ENCODE measurements at regions not wholly inside any gene's neighbourhood (a gene's known extent, or its start where the extent isn't known, plus 50 kb on each side); places are given as distances from the start of the nearest gene placed in this dataset.

- ATAC-seq (ENCODE audit: insufficient read depth, low read depth) (no peak), DNase-seq (no peak)
- Histone ChIP-seq H3K27me3 (ENCODE audit: insufficient read depth, low read length, poor library complexity) (no peaks in the 10 kb centered on the region), H3K36me3 (ENCODE audit: insufficient read depth, low read length) (no peaks in the 10 kb centered on the region), H3K27ac (ENCODE audit: low read length) (no peak overlapping the region), H3K9me3 (ENCODE audit: insufficient read depth, low read length, severe bottlenecking) (no peaks in the 10 kb centered on the region), H3K79me2 (ENCODE audit: insufficient read depth, low read length) (no peaks in the 10 kb centered on the region), H3K4me3 (ENCODE audit: low read depth in 1 of 2, low read length in 2 of 2) (no peak overlapping the region), H3K4me2 (ENCODE audit: insufficient read depth, low read length) (no peak overlapping the region), H3K4me1 (ENCODE audit: insufficient read depth, low read length) (no peaks in the 10 kb centered on the region), H2AFZ (ENCODE audit: low read depth, low read length) (peak overlapping the region; percentile 26; the same call in 1 of the 2 replicates), H4K20me1 (ENCODE audit: insufficient read depth, low read length) (no peaks in the 10 kb centered on the region), H3K9ac (ENCODE audit: low read depth, low read length) (no peak overlapping the region)
- TF ChIP-seq EZH2 (IDR thresholded peaks at IDR 0.05; ENCODE audit: borderline replicate concordance, low read depth, low read length, severe bottlenecking), result no peak
- TF ChIP-seq, protein P1, sequence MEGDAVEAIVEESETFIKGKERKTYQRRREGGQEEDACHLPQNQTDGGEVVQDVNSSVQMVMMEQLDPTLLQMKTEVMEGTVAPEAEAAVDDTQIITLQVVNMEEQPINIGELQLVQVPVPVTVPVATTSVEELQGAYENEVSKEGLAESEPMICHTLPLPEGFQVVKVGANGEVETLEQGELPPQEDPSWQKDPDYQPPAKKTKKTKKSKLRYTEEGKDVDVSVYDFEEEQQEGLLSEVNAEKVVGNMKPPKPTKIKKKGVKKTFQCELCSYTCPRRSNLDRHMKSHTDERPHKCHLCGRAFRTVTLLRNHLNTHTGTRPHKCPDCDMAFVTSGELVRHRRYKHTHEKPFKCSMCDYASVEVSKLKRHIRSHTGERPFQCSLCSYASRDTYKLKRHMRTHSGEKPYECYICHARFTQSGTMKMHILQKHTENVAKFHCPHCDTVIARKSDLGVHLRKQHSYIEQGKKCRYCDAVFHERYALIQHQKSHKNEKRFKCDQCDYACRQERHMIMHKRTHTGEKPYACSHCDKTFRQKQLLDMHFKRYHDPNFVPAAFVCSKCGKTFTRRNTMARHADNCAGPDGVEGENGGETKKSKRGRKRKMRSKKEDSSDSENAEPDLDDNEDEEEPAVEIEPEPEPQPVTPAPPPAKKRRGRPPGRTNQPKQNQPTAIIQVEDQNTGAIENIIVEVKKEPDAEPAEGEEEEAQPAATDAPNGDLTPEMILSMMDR (IDR thresholded peaks at IDR 0.05; ENCODE audit: borderline replicate concordance, extremely low read depth, low read length, poor library complexity, severe bottlenecking), result no peak
Measured at GRCh38 chrX:121320441-121320840, 273.0 kb downstream of the GLUD2 start.

- H3K9ac ChIP-seq (ENCODE audit: low read depth, low read length), result no peak overlapping the region
- no peaks in the 10 kb centered on the region for H3K79me2 ChIP-seq (ENCODE audit: insufficient read depth, low read length)
- ATAC-seq (ENCODE audit: insufficient read depth, low read depth), result no peak
- no peak for DNase-seq
- H3K27ac ChIP-seq (ENCODE audit: low read length), result no peak overlapping the region
- 0 out of 2 replicates have a peak overlapping the region, but pooled peaks have one; percentile 33 for H2AFZ ChIP-seq (ENCODE audit: low read depth, low read length)
- H3K9me3 ChIP-seq (ENCODE audit: insufficient read depth, low read length, severe bottlenecking), result no peaks in the 10 kb centered on the region
- no peaks in the 10 kb centered on the region for H3K4me1 ChIP-seq (ENCODE audit: insufficient read depth, low read length)
- TF ChIP-seq, protein P1 (IDR thresholded peaks at IDR 0.05; ENCODE audit: borderline replicate concordance, extremely low read depth, low read length, poor library complexity, severe bottlenecking), result peak; percentile 33
- no peak for TF ChIP-seq EZH2 (IDR thresholded peaks at IDR 0.05; ENCODE audit: borderline replicate concordance, low read depth, low read length, severe bottlenecking)
- no peaks in the 10 kb centered on the region for H3K36me3 ChIP-seq (ENCODE audit: insufficient read depth, low read length)
- H3K4me3 ChIP-seq (ENCODE audit: low read depth in 1 of 2, low read length in 2 of 2), result no peak overlapping the region
- H3K4me2 ChIP-seq (ENCODE audit: insufficient read depth, low read length), result no peak overlapping the region
- no peaks in the 10 kb centered on the region for H4K20me1 ChIP-seq (ENCODE audit: insufficient read depth, low read length)
- no peaks in the 10 kb centered on the region for H3K27me3 ChIP-seq (ENCODE audit: insufficient read depth, low read length, poor library complexity)
Measured at GRCh38 chrX:121322159-121322558, 274.7 kb downstream of the GLUD2 start.

GRCh38 chrX:121323337-121323736, 275.9 kb downstream of the GLUD2 start:
- Histone ChIP-seq H3K79me2 (ENCODE audit: insufficient read depth, low read length) (no peaks in the 10 kb centered on the region), H2AFZ (ENCODE audit: low read depth, low read length) (no peak overlapping the region; the same call in 1 of the 2 replicates), H3K4me2 (ENCODE audit: insufficient read depth, low read length) (no peak overlapping the region), H3K27ac (ENCODE audit: low read length) (no peak overlapping the region), H3K9ac (ENCODE audit: low read depth, low read length) (no peak overlapping the region), H4K20me1 (ENCODE audit: insufficient read depth, low read length) (no peaks in the 10 kb centered on the region), H3K4me1 (ENCODE audit: insufficient read depth, low read length) (no peaks in the 10 kb centered on the region), H3K4me3 (ENCODE audit: low read depth in 1 of 2, low read length in 2 of 2) (no peak overlapping the region), H3K27me3 (ENCODE audit: insufficient read depth, low read length, poor library complexity) (no peaks in the 10 kb centered on the region), H3K9me3 (ENCODE audit: insufficient read depth, low read length, severe bottlenecking) (no peaks in the 10 kb centered on the region), H3K36me3 (ENCODE audit: insufficient read depth, low read length) (no peaks in the 10 kb centered on the region)
- TF ChIP-seq, protein P1 (IDR thresholded peaks at IDR 0.05; ENCODE audit: borderline replicate concordance, extremely low read depth, low read length, poor library complexity, severe bottlenecking), result no peak
- TF ChIP-seq EZH2 (IDR thresholded peaks at IDR 0.05; ENCODE audit: borderline replicate concordance, low read depth, low read length, severe bottlenecking), result no peak
- ATAC-seq (ENCODE audit: insufficient read depth, low read depth) (no peak), DNase-seq (no peak)

GRCh38 chrX:121333942-121334341, 286.5 kb downstream of the GLUD2 start:
- H4K20me1 ChIP-seq (ENCODE audit: insufficient read depth, low read length), result no peaks in the 10 kb centered on the region
- H3K4me1 ChIP-seq (ENCODE audit: insufficient read depth, low read length), result no peaks in the 10 kb centered on the region
- H3K4me3 ChIP-seq (ENCODE audit: low read depth in 1 of 2, low read length in 2 of 2), result no peak overlapping the region
- no peaks in the 10 kb centered on the region for H3K9me3 ChIP-seq (ENCODE audit: insufficient read depth, low read length, severe bottlenecking)
- no peak for DNase-seq
- H3K27ac ChIP-seq (ENCODE audit: low read length), result no peak overlapping the region
- no peak overlapping the region for H3K4me2 ChIP-seq (ENCODE audit: insufficient read depth, low read length)
- H3K79me2 ChIP-seq (ENCODE audit: insufficient read depth, low read length), result no peaks in the 10 kb centered on the region
- no peaks in the 10 kb centered on the region for H3K36me3 ChIP-seq (ENCODE audit: insufficient read depth, low read length)
- ATAC-seq (ENCODE audit: insufficient read depth, low read depth), result no peak
- no peak for TF ChIP-seq EZH2 (IDR thresholded peaks at IDR 0.05; ENCODE audit: borderline replicate concordance, low read depth, low read length, severe bottlenecking)
- TF ChIP-seq, protein P1 (IDR thresholded peaks at IDR 0.05; ENCODE audit: borderline replicate concordance, extremely low read depth, low read length, poor library complexity, severe bottlenecking), result no peak
- H3K9ac ChIP-seq (ENCODE audit: low read depth, low read length), result no peak overlapping the region
- no peaks in the 10 kb centered on the region for H3K27me3 ChIP-seq (ENCODE audit: insufficient read depth, low read length, poor library complexity)
- no peak overlapping the region for H2AFZ ChIP-seq (ENCODE audit: low read depth, low read length)

Measured in DND-41 (cell line).